Uterus (tissue), 2 donors: ENCODE measurements at regions not wholly inside any gene's neighbourhood (a gene's known extent, or its start where the extent isn't known, plus 50 kb on each side); places are given as distances from the start of the nearest gene placed in this dataset.

ENCODE experiments used
- CTCF ChIP-seq, 4 experiments: fragments of 200-600 bp in 2 of 4; fragments of 450-650 bp in 2 of 4; sonication (generic) in 2 of 4; IDR thresholded peaks; one replicate each; pipeline ENCODE4 v1.5.1; 2016 to 2019; ENCODE audit warnings: antibody characterized with exemption in 4 of 4, mild to moderate bottlenecking in 2 of 4, moderate library complexity in 1 of 4
- POLR2A ChIP-seq, 2 donors: fragments of 450-650 bp; IDR thresholded peaks; one replicate each; pipeline ENCODE4 v1.6.1; 2016; ENCODE audit warnings: antibody characterized with exemption in 2 of 2, mild to moderate bottlenecking in 1 of 2, moderate library complexity in 1 of 2

GRCh38 chrX:69107231-69107739 lies 58.0 kb downstream of the PJA1 start:
- TF ChIP-seq CTCF (IDR thresholded peaks at IDR 0.05), result no peak
- no peak for TF ChIP-seq POLR2A (IDR thresholded peaks at IDR 0.05)
